ENCODE measurements at regions not wholly inside any gene's neighbourhood (a gene's known extent, or its start where the extent isn't known, plus 50 kb on each side); places are given as distances from the start of the nearest gene placed in this dataset.

DNA sequence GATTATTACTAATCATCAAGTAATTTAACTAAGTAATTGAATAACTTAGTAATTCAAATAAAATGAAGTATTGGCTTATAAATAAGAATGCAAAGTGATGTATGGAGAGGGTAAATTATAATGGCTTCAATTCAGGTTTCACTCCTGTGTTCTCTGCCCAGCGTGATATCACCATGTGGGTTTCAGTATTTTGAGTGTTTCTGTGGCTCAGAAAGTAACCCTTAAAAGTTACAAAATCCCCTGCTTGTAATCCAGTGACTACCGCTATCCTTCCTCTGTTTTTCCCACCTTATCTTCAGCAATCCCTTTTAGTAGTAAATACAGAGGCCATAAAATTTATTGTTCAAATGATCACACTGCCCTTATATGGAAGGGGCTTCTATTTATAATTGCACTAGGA is 316.4 kb upstream of the CFAP20DC start:
- TF ChIP-seq, protein P1, sequence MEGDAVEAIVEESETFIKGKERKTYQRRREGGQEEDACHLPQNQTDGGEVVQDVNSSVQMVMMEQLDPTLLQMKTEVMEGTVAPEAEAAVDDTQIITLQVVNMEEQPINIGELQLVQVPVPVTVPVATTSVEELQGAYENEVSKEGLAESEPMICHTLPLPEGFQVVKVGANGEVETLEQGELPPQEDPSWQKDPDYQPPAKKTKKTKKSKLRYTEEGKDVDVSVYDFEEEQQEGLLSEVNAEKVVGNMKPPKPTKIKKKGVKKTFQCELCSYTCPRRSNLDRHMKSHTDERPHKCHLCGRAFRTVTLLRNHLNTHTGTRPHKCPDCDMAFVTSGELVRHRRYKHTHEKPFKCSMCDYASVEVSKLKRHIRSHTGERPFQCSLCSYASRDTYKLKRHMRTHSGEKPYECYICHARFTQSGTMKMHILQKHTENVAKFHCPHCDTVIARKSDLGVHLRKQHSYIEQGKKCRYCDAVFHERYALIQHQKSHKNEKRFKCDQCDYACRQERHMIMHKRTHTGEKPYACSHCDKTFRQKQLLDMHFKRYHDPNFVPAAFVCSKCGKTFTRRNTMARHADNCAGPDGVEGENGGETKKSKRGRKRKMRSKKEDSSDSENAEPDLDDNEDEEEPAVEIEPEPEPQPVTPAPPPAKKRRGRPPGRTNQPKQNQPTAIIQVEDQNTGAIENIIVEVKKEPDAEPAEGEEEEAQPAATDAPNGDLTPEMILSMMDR (IDR thresholded peaks at IDR 0.05; ENCODE audit: insufficient read depth, low read length) = no peak
- TF ChIP-seq, protein P2, sequence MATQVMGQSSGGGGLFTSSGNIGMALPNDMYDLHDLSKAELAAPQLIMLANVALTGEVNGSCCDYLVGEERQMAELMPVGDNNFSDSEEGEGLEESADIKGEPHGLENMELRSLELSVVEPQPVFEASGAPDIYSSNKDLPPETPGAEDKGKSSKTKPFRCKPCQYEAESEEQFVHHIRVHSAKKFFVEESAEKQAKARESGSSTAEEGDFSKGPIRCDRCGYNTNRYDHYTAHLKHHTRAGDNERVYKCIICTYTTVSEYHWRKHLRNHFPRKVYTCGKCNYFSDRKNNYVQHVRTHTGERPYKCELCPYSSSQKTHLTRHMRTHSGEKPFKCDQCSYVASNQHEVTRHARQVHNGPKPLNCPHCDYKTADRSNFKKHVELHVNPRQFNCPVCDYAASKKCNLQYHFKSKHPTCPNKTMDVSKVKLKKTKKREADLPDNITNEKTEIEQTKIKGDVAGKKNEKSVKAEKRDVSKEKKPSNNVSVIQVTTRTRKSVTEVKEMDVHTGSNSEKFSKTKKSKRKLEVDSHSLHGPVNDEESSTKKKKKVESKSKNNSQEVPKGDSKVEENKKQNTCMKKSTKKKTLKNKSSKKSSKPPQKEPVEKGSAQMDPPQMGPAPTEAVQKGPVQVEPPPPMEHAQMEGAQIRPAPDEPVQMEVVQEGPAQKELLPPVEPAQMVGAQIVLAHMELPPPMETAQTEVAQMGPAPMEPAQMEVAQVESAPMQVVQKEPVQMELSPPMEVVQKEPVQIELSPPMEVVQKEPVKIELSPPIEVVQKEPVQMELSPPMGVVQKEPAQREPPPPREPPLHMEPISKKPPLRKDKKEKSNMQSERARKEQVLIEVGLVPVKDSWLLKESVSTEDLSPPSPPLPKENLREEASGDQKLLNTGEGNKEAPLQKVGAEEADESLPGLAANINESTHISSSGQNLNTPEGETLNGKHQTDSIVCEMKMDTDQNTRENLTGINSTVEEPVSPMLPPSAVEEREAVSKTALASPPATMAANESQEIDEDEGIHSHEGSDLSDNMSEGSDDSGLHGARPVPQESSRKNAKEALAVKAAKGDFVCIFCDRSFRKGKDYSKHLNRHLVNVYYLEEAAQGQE (IDR thresholded peaks at IDR 0.05; ENCODE audit: insufficient replicate concordance, low read depth) = no peak
- TF ChIP-seq POLR2AphosphoS5 (IDR thresholded peaks at IDR 0.05; ENCODE audit: low read depth) = no peak
- no peak for TF ChIP-seq GABPA (IDR thresholded peaks at IDR 0.05; ENCODE audit: low read depth)
- no peak for TF ChIP-seq SPI1 (IDR thresholded peaks at IDR 0.05; ENCODE audit: borderline replicate concordance, low read depth)

Data from HL-60 (cell line).